PC-3 (cell line): ENCODE measurements at regions not wholly inside any gene's neighbourhood (a gene's known extent, or its start where the extent isn't known, plus 50 kb on each side); places are given as distances from the start of the nearest gene placed in this dataset.

Experiments
- ATAC-seq: fragments of 200-7000 bp; cut with Tn5 transposase; 2 replicates; pipeline ENCODE4 v1.9.1; 2020; ENCODE audit warnings: mild to moderate bottlenecking, moderate library complexity
- BruUV-seq: library from RNA; stranded (reverse); fragments of 400-500 nt; replicated peaks from 2 replicates; lab custom pipeline; 2021; lab: Mats Ljungman, UMichigan
- CTCF ChIA-PET: fragments of 300-600 bp; sonication (Branson Sonifier 250); formaldehyde crosslinking; loops from one replicate; lab custom pipeline; 2022; ENCODE audit warnings: antibody characterized with exemption; lab: Charles Lee
- POLR2A ChIA-PET: fragments of 300-600 bp; sonication (Branson Sonifier 250); formaldehyde crosslinking; loops from one replicate; lab custom pipeline; 2022; ENCODE audit warnings: antibody characterized with exemption; ENCODE audit not compliant: unreplicated experiment; lab: Charles Lee
- DNase-seq: peaks from one replicate; pipeline ENCODE4 v3.0.0-alpha.2; 2015
- H2AFZ ChIP-seq: fragments of 300-600 bp; sonication (generic); 2 replicates; pipeline ENCODE4 v1.6.0; 2016; ENCODE audit warnings: antibody characterized with exemption, low read length
- H3F3A ChIP-seq: fragments of 300-600 bp; sonication (generic); one replicate; pipeline ENCODE4 v1.6.0; 2017; ENCODE audit warnings: antibody characterized with exemption, low read length, control low read depth, mild to moderate bottlenecking; ENCODE audit not compliant: unreplicated experiment
- H3K27ac ChIP-seq: fragments of 300-600 bp; sonication (generic); 2 replicates; pipeline ENCODE4 v1.5.1; 2016; ENCODE audit warnings: mild to moderate bottlenecking, low read length
- H3K27me3 ChIP-seq: fragments of 300-600 bp; sonication (generic); 2 replicates; pipeline ENCODE4 v1.6.1; 2016; ENCODE audit warnings: low read length, mixed read lengths
- H3K36me3 ChIP-seq: fragments of 300-600 bp; sonication (generic); 2 replicates; pipeline ENCODE4 v1.6.1; 2016; ENCODE audit warnings: low read depth, mixed run types, low read length, mixed read lengths
- H3K4me1 ChIP-seq: fragments of 300-600 bp; sonication (generic); 2 replicates; pipeline ENCODE4 v1.5.1; 2016; ENCODE audit warnings: low read length; ENCODE audit not compliant: insufficient read depth
- H3K4me2 ChIP-seq: fragments of 300-600 bp; sonication (generic); 2 replicates; pipeline ENCODE4 v1.6.0; 2016; ENCODE audit warnings: low read length
- H3K4me3 ChIP-seq: fragments of 300-600 bp; sonication (generic); 2 replicates; pipeline ENCODE4 v1.5.1; 2016; ENCODE audit warnings: mild to moderate bottlenecking, low read length, mixed read lengths
- H3K79me2 ChIP-seq: fragments of 300-600 bp; sonication (generic); 2 replicates; pipeline ENCODE4 v1.6.1; 2017; ENCODE audit warnings: low read length, mixed read lengths
- H3K9ac ChIP-seq: fragments of 300-600 bp; sonication (generic); 2 replicates; pipeline ENCODE4 v1.6.0; 2016; ENCODE audit warnings: mild to moderate bottlenecking, low read length
- H3K9me2 ChIP-seq: fragments of 300-600 bp; sonication (generic); replicated peaks from 2 replicates; pipeline ENCODE4 v1.6.1; 2016; ENCODE audit warnings: mixed run types, low read length, mixed read lengths
- H3K9me3 ChIP-seq: fragments of 300-600 bp; sonication (generic); 2 replicates; pipeline ENCODE4 v1.6.1; 2016; ENCODE audit warnings: low read length, mixed read lengths
- H4K20me1 ChIP-seq: fragments of 300-600 bp; sonication (generic); 2 replicates; pipeline ENCODE4 v1.6.1; 2016; ENCODE audit warnings: low read length, mixed read lengths
- EZH2 ChIP-seq: fragments of 300-600 bp; sonication (generic); IDR thresholded peaks from one replicate; pipeline ENCODE4 v1.6.1; 2017; ENCODE audit warnings: antibody characterized with exemption, mild to moderate bottlenecking, low read length; ENCODE audit not compliant: unreplicated experiment
- EZH2phosphoT487 ChIP-seq: fragments of 300-600 bp; sonication (generic); IDR thresholded peaks from 2 replicates; pipeline ENCODE4 v1.6.1; 2018; ENCODE audit warnings: mild to moderate bottlenecking, antibody characterized with exemption, low read length, borderline replicate concordance
- intact Hi-C: fragments of 100-400 bp; cut with micrococcal nuclease; formaldehyde crosslinking; loops from 2 replicates; pipeline ENCODE4 v1.9.0; 2023
- TF ChIP-seq, protein P1 (sequence below): fragments of 300-600 bp; sonication (generic); conservative IDR thresholded peaks from 2 replicates; pipeline ENCODE4 v1.5.1; 2017; ENCODE audit warnings: antibody characterized with exemption, low read depth, mild to moderate bottlenecking, low read length

DNA sequence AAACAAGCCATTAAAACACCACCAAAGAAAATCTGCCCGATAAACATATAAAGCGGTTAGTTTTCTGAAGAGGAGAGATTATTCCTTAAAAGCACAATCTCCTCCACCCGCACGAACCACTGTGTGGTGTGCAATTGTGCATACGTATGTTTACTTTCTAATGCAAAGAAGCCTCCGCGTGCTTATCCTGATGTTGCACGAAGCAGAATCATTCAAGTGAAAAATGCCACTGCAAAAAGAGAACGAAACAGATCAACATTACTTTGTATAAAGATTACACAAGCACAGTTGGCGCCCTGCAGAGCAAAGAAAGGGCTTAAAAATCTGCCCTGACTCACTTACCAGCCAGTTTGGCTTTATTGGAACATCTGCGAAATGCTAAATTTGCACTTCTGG, 166.8 kb downstream of the ZNF281 start:
- H3K27me3 ChIP-seq: no peaks in the 10 kb centered on the region
- H3K27ac ChIP-seq: no peak overlapping the region
- no peaks in the 10 kb centered on the region for H3K9me3 ChIP-seq
- no peak for ATAC-seq
- no peak overlapping the region for H2AFZ ChIP-seq
- no peaks in the 10 kb centered on the region for H4K20me1 ChIP-seq
- no peaks in the 10 kb centered on the region for H3F3A ChIP-seq
- H3K4me2 ChIP-seq: no peak overlapping the region
- H3K79me2 ChIP-seq: no peaks in the 10 kb centered on the region
- ChIA-PET POLR2A (no interaction called here), CTCF (interaction anchor here (0.6 kb wide), 1 partner anchor 85 kb away, joined by 3 read pairs; no protein-coding TSS in a partner anchor)
- H3K9me2 ChIP-seq: no peaks in the 10 kb centered on the region
- no peaks in the 10 kb centered on the region for H3K36me3 ChIP-seq
- TF ChIP-seq EZH2phosphoT487: no peak
- TF ChIP-seq EZH2: no peak
- TF ChIP-seq, protein P1, sequence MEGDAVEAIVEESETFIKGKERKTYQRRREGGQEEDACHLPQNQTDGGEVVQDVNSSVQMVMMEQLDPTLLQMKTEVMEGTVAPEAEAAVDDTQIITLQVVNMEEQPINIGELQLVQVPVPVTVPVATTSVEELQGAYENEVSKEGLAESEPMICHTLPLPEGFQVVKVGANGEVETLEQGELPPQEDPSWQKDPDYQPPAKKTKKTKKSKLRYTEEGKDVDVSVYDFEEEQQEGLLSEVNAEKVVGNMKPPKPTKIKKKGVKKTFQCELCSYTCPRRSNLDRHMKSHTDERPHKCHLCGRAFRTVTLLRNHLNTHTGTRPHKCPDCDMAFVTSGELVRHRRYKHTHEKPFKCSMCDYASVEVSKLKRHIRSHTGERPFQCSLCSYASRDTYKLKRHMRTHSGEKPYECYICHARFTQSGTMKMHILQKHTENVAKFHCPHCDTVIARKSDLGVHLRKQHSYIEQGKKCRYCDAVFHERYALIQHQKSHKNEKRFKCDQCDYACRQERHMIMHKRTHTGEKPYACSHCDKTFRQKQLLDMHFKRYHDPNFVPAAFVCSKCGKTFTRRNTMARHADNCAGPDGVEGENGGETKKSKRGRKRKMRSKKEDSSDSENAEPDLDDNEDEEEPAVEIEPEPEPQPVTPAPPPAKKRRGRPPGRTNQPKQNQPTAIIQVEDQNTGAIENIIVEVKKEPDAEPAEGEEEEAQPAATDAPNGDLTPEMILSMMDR: no peak
- intact Hi-C loops: no loop called here
- no peaks in the 10 kb centered on the region for H3K4me1 ChIP-seq
- no peak overlapping the region for H3K9ac ChIP-seq
- no peak overlapping the region for H3K4me3 ChIP-seq
- no peak for DNase-seq
- no TSS peak for BruUV-seq

DNA sequence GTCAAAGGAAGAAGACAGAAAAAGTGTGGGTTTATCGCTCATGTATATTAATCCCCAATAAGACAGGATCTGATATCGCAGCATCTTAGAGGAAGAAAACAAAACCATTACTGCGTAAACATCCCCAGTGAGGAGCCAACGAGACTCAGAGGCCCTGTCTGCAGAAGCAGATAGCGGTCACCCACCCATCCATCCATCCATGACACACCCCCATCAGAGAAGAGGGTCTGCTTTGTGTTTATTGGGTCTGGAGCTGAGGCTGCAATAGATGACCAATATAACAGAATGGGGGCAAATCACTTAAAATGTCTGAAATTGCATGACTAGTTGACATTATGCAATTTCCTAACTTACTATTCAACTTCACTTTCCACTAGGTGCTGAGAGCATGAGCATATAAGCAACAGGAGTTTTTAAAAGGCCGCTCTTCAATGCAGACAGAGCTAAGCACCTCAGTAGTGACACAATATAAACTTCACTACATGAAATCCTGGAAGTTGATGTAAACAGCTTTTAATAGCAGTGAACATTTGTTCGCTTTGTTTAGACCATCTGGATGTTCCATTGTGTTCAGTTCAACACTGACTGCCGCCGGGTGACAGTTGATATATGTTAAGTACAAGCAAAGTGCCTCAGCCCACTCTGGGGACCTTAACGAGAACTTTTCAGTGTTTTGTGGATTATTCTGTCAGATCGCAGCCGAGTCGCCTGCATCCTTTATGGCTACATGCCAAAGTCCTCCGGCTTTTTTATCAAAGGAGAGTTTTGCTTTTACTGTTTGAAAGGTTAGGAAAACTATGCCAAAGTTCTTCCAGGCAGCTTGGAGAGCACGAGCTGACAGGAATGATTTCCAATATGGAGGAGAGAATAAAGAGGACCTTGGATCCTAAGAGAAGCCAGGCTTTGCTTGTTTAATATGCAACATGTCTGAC, 167.5 kb downstream of the ZNF281 start:
- no peaks in the 10 kb centered on the region for H3K9me3 ChIP-seq
- no peaks in the 10 kb centered on the region for H3K9me2 ChIP-seq
- POLR2A ChIA-PET: interaction anchor here (0.6 to 0.7 kb wide), 2 partner anchors 121 to 244 kb away, joined by 5 read pairs; no protein-coding TSS in a partner anchor
- intact Hi-C loops: no loop called here
- H3K4me2 ChIP-seq: no peak overlapping the region
- no peak overlapping the region for H2AFZ ChIP-seq
- peaks cover 2% of the 10 kb centered on the region; the same call in 1 of the 2 replicates for H3K4me1 ChIP-seq
- no peak overlapping the region for H3K27ac ChIP-seq
- H3K27me3 ChIP-seq: no peaks in the 10 kb centered on the region
- CTCF ChIA-PET: interaction anchor here (0.6 kb wide), 1 partner anchor 85 kb away, joined by 3 read pairs; no protein-coding TSS in a partner anchor
- no peaks in the 10 kb centered on the region for H3K79me2 ChIP-seq
- TF ChIP-seq EZH2: no peak
- TF ChIP-seq EZH2phosphoT487: no peak
- H3K9ac ChIP-seq: no peak overlapping the region
- no peaks in the 10 kb centered on the region for H3F3A ChIP-seq
- no peaks in the 10 kb centered on the region for H3K36me3 ChIP-seq
- DNase-seq (no peak), ATAC-seq (no peak)
- no peak overlapping the region for H3K4me3 ChIP-seq
- BruUV-seq: no TSS peak
- no peaks in the 10 kb centered on the region for H4K20me1 ChIP-seq

DNA sequence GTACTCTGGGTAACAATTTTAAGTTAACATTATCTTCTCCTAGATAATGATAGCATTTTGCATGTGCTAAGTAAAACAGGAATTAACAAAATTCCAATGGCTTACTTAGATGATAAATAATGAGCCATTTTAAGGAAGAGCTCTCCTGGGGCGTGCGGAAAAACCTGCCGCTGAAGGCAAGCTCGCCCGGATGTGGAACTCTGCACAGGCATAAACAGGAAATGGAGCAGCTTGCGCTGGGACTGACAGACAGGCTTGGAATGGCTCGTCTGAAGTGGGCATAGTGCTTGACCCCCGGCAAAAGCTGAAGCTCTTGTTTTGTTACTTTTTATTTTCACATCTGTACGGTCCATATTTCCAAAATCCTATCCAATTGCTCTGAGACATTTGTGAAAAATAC, 169.2 kb downstream of the ZNF281 start:
- H3K4me2 ChIP-seq: no peak overlapping the region
- H3K27me3 ChIP-seq: no peaks in the 10 kb centered on the region
- ChIA-PET CTCF (no interaction called here), POLR2A (no interaction called here)
- H3K9ac ChIP-seq: no peak overlapping the region
- no peak overlapping the region for H3K27ac ChIP-seq
- H3K4me1 ChIP-seq: peaks cover 10% of the 10 kb centered on the region
- H3F3A ChIP-seq: no peaks in the 10 kb centered on the region
- intact Hi-C loops: no loop called here
- H3K4me3 ChIP-seq: no peak overlapping the region
- H3K36me3 ChIP-seq: no peaks in the 10 kb centered on the region
- DNase-seq: no peak
- TF ChIP-seq EZH2phosphoT487: no peak
- TF ChIP-seq, protein P1: no peak
- TF ChIP-seq EZH2: no peak
- ATAC-seq: no peak
- H3K9me2 ChIP-seq: no peaks in the 10 kb centered on the region
- H3K79me2 ChIP-seq: no peaks in the 10 kb centered on the region
- H4K20me1 ChIP-seq: no peaks in the 10 kb centered on the region
- no TSS peak for BruUV-seq
- no peaks in the 10 kb centered on the region for H3K9me3 ChIP-seq
- H2AFZ ChIP-seq: no peak overlapping the region
